ENCODE measurements at regions not wholly inside any gene's neighbourhood (a gene's known extent, or its start where the extent isn't known, plus 50 kb on each side); places are given as distances from the start of the nearest gene placed in this dataset.
"Not testable (repeated sequence)": the region's sequence is repeated elsewhere in the genome, so short reads cannot be mapped to it uniquely, and the experiment has no call there.

GRCh38 chr17:71869841-71870545, 250.8 kb upstream of the SOX9 start:
- no peak for FAIRE-seq
- DNase-seq (ENCODE audit: insufficient read length, low spot score), result no peak
- TF ChIP-seq POLR2A (IDR thresholded peaks at IDR 0.05; ENCODE audit: low read depth, low read length) (no peak), POU2F2 (IDR thresholded peaks at IDR 0.05; ENCODE audit: low read depth, low read length) (no peak), POLR2AphosphoS5 (IDR thresholded peaks at IDR 0.05; ENCODE audit: low read depth, low read length) (no peak), PAX5 (IDR thresholded peaks at IDR 0.05; ENCODE audit: insufficient read depth, low read length, severe bottlenecking) (no peak), SPI1 (IDR thresholded peaks at IDR 0.05; ENCODE audit: low read depth, low read length) (no peak), TAF1 (IDR thresholded peaks at IDR 0.05; ENCODE audit: low read depth, low read length) (no peak)

GRCh38 chr17:71870546-71870862, 250.3 kb upstream of the SOX9 start:
- TF ChIP-seq POLR2A (IDR thresholded peaks at IDR 0.05; ENCODE audit: low read depth, low read length) (no peak), SPI1 (IDR thresholded peaks at IDR 0.05; ENCODE audit: low read depth, low read length) (no peak), PAX5 (IDR thresholded peaks at IDR 0.05; ENCODE audit: insufficient read depth, low read length, severe bottlenecking) (no peak), POLR2AphosphoS5 (IDR thresholded peaks at IDR 0.05; ENCODE audit: low read depth, low read length) (no peak), POU2F2 (IDR thresholded peaks at IDR 0.05; ENCODE audit: low read depth, low read length) (no peak)
- no peak for DNase-seq (ENCODE audit: insufficient read length, low spot score)
- FAIRE-seq, result no peak

GRCh38 chr17:71872843-71873485, 247.9 kb upstream of the SOX9 start:
- no peak for FAIRE-seq
- no peak for DNase-seq (ENCODE audit: insufficient read length, low spot score)
- no peak for TF ChIP-seq TAF1 (IDR thresholded peaks at IDR 0.05; ENCODE audit: low read depth, low read length)
- TF ChIP-seq POLR2AphosphoS5 (IDR thresholded peaks at IDR 0.05; ENCODE audit: low read depth, low read length), result no peak
- no peak for TF ChIP-seq POLR2A (IDR thresholded peaks at IDR 0.05; ENCODE audit: low read depth, low read length)
- TF ChIP-seq POU2F2 (IDR thresholded peaks at IDR 0.05; ENCODE audit: low read depth, low read length), result no peak
- TF ChIP-seq PAX5 (IDR thresholded peaks at IDR 0.05; ENCODE audit: insufficient read depth, low read length, severe bottlenecking), result no peak
- no peak for TF ChIP-seq SPI1 (IDR thresholded peaks at IDR 0.05; ENCODE audit: low read depth, low read length)

DNA sequence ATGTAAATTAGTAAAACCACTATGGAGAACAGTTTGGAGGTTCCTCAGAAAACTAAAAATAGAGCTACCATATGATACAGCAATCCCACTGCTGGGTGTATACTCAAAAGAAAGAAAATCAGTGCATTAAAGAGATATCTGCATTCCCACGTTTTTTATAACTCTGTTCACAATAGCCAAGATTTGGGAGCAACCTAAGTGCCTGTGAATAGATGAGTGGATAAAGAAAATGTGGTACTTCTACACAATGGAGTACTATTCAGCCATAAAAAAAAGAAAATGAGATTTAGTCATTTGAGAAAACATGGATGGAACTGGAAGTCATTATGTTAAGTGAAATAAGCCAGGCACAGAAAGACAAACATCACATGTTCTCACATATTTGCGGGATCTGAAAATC, 246.0 kb upstream of the SOX9 start:
- DNase-seq (ENCODE audit: insufficient read length, low spot score); FAIRE-seq: not testable (repeated sequence)

DNA sequence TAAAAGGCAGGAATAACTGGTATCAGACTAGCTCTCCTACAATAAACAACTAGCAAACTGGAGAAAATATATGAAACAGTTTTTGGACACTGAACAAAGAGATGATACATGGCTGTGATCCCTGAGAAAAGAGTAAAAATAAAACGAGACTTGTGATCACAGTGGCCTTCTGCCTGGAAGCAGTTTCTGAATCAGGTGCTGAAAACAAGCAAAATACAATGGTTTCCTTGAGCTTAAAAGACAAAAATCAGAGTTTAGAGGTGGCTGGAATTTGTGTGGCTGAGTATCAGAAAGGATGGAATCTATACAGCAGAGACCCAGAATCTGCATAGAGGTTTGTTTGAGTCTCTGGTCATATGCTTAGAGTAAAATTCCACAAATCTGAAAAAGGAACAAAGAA, 242.5 kb upstream of the SOX9 start:
- no peak for FAIRE-seq
- TF ChIP-seq TAF1 (IDR thresholded peaks at IDR 0.05; ENCODE audit: low read depth, low read length) (no peak), SPI1 (IDR thresholded peaks at IDR 0.05; ENCODE audit: low read depth, low read length) (no peak), POLR2AphosphoS5 (IDR thresholded peaks at IDR 0.05; ENCODE audit: low read depth, low read length) (no peak), POLR2A (IDR thresholded peaks at IDR 0.05; ENCODE audit: low read depth, low read length) (no peak), PAX5 (IDR thresholded peaks at IDR 0.05; ENCODE audit: insufficient read depth, low read length, severe bottlenecking) (no peak), POU2F2 (IDR thresholded peaks at IDR 0.05; ENCODE audit: low read depth, low read length) (no peak)
- no peak for DNase-seq (ENCODE audit: insufficient read length, low spot score)

GRCh38 chr17:71878998-71879397, 241.8 kb upstream of the SOX9 start:
- FAIRE-seq (no peak), DNase-seq (ENCODE audit: insufficient read length, low spot score) (no peak)
- TF ChIP-seq PAX5 (IDR thresholded peaks at IDR 0.05; ENCODE audit: insufficient read depth, low read length, severe bottlenecking) (no peak), POLR2A (IDR thresholded peaks at IDR 0.05; ENCODE audit: low read depth, low read length) (no peak), POLR2AphosphoS5 (IDR thresholded peaks at IDR 0.05; ENCODE audit: low read depth, low read length) (no peak), SPI1 (IDR thresholded peaks at IDR 0.05; ENCODE audit: low read depth, low read length) (no peak), TAF1 (IDR thresholded peaks at IDR 0.05; ENCODE audit: low read depth, low read length) (no peak), POU2F2 (IDR thresholded peaks at IDR 0.05; ENCODE audit: low read depth, low read length) (no peak)

DNA sequence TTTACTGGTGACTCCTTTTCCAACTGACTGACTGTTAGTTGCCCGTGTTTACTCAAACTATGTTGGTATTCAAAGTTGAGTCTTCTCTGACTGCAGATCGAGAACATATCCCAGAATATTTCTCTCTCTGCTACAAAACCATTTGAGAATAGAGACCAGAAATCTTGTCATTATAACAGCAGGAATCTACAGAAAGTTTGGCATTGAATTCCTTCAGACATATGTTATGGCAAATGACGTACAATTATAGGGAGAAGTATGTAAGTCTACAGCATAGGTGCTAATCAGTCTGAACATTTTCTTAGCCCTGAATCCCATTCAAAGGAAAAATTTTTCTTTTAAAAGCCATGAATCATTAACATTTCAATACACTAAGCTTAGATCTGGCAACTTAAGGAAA, 239.8 kb upstream of the SOX9 start:
- no peak for TF ChIP-seq TAF1 (IDR thresholded peaks at IDR 0.05; ENCODE audit: low read depth, low read length)
- TF ChIP-seq POLR2AphosphoS5 (IDR thresholded peaks at IDR 0.05; ENCODE audit: low read depth, low read length), result no peak
- no peak for TF ChIP-seq PAX5 (IDR thresholded peaks at IDR 0.05; ENCODE audit: insufficient read depth, low read length, severe bottlenecking)
- TF ChIP-seq POU2F2 (IDR thresholded peaks at IDR 0.05; ENCODE audit: low read depth, low read length), result no peak
- TF ChIP-seq POLR2A (IDR thresholded peaks at IDR 0.05; ENCODE audit: low read depth, low read length), result no peak
- TF ChIP-seq SPI1 (IDR thresholded peaks at IDR 0.05; ENCODE audit: low read depth, low read length), result no peak
- DNase-seq (ENCODE audit: insufficient read length, low spot score), result no peak
- FAIRE-seq, result no peak

GRCh38 chr17:71881581-71881980, 239.2 kb upstream of the SOX9 start:
- FAIRE-seq, result no peak
- TF ChIP-seq POU2F2 (IDR thresholded peaks at IDR 0.05; ENCODE audit: low read depth, low read length) (no peak), SPI1 (IDR thresholded peaks at IDR 0.05; ENCODE audit: low read depth, low read length) (no peak), PAX5 (IDR thresholded peaks at IDR 0.05; ENCODE audit: insufficient read depth, low read length, severe bottlenecking) (no peak), TAF1 (IDR thresholded peaks at IDR 0.05; ENCODE audit: low read depth, low read length) (no peak), POLR2A (IDR thresholded peaks at IDR 0.05; ENCODE audit: low read depth, low read length) (no peak), POLR2AphosphoS5 (IDR thresholded peaks at IDR 0.05; ENCODE audit: low read depth, low read length) (no peak)
- no peak for DNase-seq (ENCODE audit: insufficient read length, low spot score)

DNA sequence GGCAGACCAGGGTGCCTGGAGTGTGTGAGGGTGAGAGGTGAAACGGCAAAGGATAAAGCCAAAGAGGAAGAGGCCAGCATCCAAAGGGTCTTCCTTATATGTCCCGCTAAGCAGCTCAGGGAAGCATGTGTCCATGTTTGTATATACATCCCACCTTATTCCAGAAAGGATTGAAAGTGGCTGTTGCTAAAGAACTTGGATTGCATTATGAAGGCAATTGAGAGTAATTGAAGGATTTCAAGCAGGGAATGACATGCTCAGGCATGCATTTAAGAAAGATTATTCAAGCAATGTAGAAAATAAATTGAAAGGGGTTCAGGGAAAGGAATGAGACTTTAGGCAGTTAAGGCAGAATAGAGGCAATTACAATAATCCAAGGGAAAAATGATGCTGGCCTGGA, 237.6 kb upstream of the SOX9 start:
- DNase-seq (ENCODE audit: insufficient read length, low spot score), result no peak
- TF ChIP-seq SPI1 (IDR thresholded peaks at IDR 0.05; ENCODE audit: low read depth, low read length) (no peak), TAF1 (IDR thresholded peaks at IDR 0.05; ENCODE audit: low read depth, low read length) (no peak), POLR2A (IDR thresholded peaks at IDR 0.05; ENCODE audit: low read depth, low read length) (no peak), POLR2AphosphoS5 (IDR thresholded peaks at IDR 0.05; ENCODE audit: low read depth, low read length) (no peak), PAX5 (IDR thresholded peaks at IDR 0.05; ENCODE audit: insufficient read depth, low read length, severe bottlenecking) (no peak), POU2F2 (IDR thresholded peaks at IDR 0.05; ENCODE audit: low read depth, low read length) (no peak)
- FAIRE-seq, result no peak

GRCh38 chr17:71883845-71884244, 237.0 kb upstream of the SOX9 start:
- DNase-seq (ENCODE audit: insufficient read length, low spot score) (no peak), FAIRE-seq (no peak)
- no peak for TF ChIP-seq SPI1 (IDR thresholded peaks at IDR 0.05; ENCODE audit: low read depth, low read length)
- TF ChIP-seq TAF1 (IDR thresholded peaks at IDR 0.05; ENCODE audit: low read depth, low read length), result no peak
- no peak for TF ChIP-seq POLR2A (IDR thresholded peaks at IDR 0.05; ENCODE audit: low read depth, low read length)
- no peak for TF ChIP-seq POLR2AphosphoS5 (IDR thresholded peaks at IDR 0.05; ENCODE audit: low read depth, low read length)
- no peak for TF ChIP-seq POU2F2 (IDR thresholded peaks at IDR 0.05; ENCODE audit: low read depth, low read length)
- no peak for TF ChIP-seq PAX5 (IDR thresholded peaks at IDR 0.05; ENCODE audit: insufficient read depth, low read length, severe bottlenecking)
